Right atrium auricular region (tissue), 2 donors: ENCODE measurements at regions not wholly inside any gene's neighbourhood (a gene's known extent, or its start where the extent isn't known, plus 50 kb on each side); places are given as distances from the start of the nearest gene placed in this dataset.

ENCODE experiments used
- DNase-seq: peaks from one replicate; pipeline ENCODE4 v3.0.0-alpha.2; 2019; ENCODE audit warnings: low spot score
- H3K27ac ChIP-seq, 2 donors: fragments of 200-600 bp; sonication (generic); 1 replicate in 1 of 2; 2 replicates in 1 of 2; pipeline ENCODE4 v1.5.1; 2016 to 2019
- H3K27me3 ChIP-seq, 2 donors: fragments of 200-600 bp; sonication (generic); one replicate each; pipeline versions ENCODE4 v1.5.1 to v1.6.0; 2017 to 2019
- H3K36me3 ChIP-seq: fragments of 200-600 bp; sonication (generic); one replicate; pipeline ENCODE4 v1.5.1; 2016
- H3K4me1 ChIP-seq, 2 donors: fragments of 200-600 bp; sonication (generic); one replicate each; pipeline versions ENCODE4 v1.5.1 to v1.6.0; 2017 to 2019
- H3K4me3 ChIP-seq, 2 donors: fragments of 200-600 bp; sonication (generic); 1 replicate in 1 of 2; 2 replicates in 1 of 2; pipeline ENCODE4 v1.5.1; 2017 to 2019; ENCODE audit warnings: mild to moderate bottlenecking in 1 of 2, moderate library complexity in 1 of 2
- H3K9me3 ChIP-seq, 2 donors: fragments of 200-600 bp; sonication (generic); one replicate each; pipeline ENCODE4 v1.5.1; 2019
- CTCF ChIP-seq, 2 donors: fragments of 200-600 bp; sonication (generic); IDR thresholded peaks; one replicate each; pipeline ENCODE4 v1.5.1; 2019; ENCODE audit warnings: antibody characterized with exemption in 2 of 2

DNA sequence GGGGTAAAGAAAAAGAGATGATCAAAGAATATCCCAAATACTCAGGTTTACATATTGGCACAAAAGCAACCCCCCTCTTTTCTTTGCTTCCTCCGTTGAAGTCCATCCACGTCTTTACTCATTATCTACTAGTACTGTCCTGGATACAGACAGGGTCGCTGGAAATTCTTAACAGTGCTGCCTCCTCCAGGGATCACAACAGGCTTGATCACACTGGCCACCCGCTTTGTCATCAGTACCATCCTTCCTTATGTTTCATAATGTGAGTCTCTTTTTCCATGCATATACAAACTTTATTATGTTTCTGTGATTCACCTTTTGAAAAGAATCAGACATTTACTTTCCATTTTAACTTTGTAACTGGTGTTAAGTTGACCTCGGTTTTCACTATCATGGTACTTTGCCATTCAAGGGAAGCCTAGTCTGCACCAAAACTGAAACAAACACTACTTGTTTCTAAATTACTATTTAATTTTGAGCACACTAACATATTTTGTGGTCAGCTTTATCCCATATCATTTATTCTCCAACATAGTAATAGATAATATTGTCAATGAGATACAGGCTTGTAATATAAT is 387.5 kb upstream of the PPP1R2C start:
- no peak overlapping the region for H3K27ac ChIP-seq
- TF ChIP-seq CTCF (IDR thresholded peaks at IDR 0.05), result no peak
- no peaks in the 10 kb centered on the region for H3K36me3 ChIP-seq
- H3K27me3 ChIP-seq, result no peaks in the 10 kb centered on the region
- no peaks in the 10 kb centered on the region for H3K4me1 ChIP-seq
- H3K4me3 ChIP-seq, result no peak overlapping the region
- no peak for DNase-seq
- peaks cover 0 to 8% of the 10 kb centered on the region in 2 donors for H3K9me3 ChIP-seq

DNA sequence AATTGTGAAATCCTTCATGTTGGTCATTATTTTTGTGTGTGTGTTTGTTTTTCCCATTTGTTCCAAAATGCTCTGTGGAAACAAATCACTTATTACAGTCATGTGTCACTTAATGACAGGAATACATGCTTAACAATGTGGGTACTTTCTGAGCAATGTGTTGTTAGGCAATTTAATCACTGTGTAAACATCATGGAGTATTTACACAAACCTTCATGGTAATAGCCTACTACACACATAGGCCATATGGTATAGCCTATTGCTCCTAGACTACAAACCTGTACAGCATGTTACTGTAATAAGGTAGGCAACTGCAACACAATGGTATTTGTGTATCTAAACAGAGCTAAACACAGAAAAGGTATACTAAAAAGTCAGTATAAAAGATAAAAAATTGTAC is 388.9 kb upstream of the PPP1R2C start:
- H3K9me3 ChIP-seq, result peaks cover 0 to 8% of the 10 kb centered on the region in 2 donors
- no peak for TF ChIP-seq CTCF (IDR thresholded peaks at IDR 0.05)
- H3K4me1 ChIP-seq, result no peaks in the 10 kb centered on the region
- no peaks in the 10 kb centered on the region for H3K27me3 ChIP-seq
- no peak overlapping the region for H3K27ac ChIP-seq
- H3K4me3 ChIP-seq, result no peak overlapping the region
- H3K36me3 ChIP-seq, result no peaks in the 10 kb centered on the region
- DNase-seq, result no peak

DNA sequence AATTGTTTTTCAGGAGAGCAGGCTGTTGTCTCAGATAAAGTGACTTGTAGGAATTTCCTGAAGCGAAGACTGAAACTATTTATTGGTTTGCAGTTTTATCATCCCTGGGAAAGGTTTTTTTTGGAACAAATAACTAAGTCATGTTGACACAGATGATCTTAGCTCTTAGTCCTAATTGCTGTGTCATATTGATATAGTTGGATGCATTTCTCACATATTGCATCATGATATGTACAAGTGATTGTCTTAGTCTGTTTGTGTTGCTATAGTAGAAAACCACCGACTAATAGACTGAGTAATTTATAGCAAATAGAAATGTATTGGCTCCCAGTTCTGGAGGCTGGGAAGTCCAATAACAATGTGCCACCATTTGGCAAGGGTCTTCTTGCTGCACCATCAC is 397.5 kb upstream of the PPP1R2C start:
- H3K27ac ChIP-seq, result no peak overlapping the region
- TF ChIP-seq CTCF (IDR thresholded peaks at IDR 0.05), result no peak

DNA sequence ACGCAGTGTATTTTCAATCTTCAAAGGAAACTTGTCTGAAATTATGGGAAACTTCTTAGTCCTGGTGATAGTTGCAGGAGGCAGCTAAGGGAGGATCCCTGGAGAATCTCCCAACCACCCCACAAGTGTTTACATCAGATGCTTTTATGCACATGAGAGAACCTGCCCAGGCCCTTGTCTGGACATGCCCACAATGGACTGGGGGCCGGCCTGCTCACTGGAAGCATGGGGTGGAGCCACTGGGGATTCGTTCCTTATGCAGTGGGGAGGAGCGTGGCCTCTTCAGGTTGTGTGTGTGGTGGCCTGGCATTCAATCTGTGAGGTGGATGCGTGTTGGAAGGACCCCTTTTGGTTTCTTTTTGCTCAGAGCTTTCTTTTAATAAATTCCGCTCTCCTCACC is 398.7 kb upstream of the PPP1R2C start:
- Histone ChIP-seq H3K36me3 (no peaks in the 10 kb centered on the region), H3K9me3 (no peaks in the 10 kb centered on the region), H3K27ac (no peak overlapping the region), H3K4me1 (no peaks in the 10 kb centered on the region), H3K4me3 (no peak overlapping the region), H3K27me3 (no peaks in the 10 kb centered on the region)
- DNase-seq, result no peak
- no peak for TF ChIP-seq CTCF (IDR thresholded peaks at IDR 0.05)

More for the DNA sequence above, 397.5 kb upstream of the PPP1R2C start:
- no peaks in the 10 kb centered on the region for H3K4me1 ChIP-seq
- no peaks in the 10 kb centered on the region for H3K9me3 ChIP-seq
- H3K27me3 ChIP-seq, result no peaks in the 10 kb centered on the region
- H3K36me3 ChIP-seq, result no peaks in the 10 kb centered on the region
- no peak for DNase-seq
- H3K4me3 ChIP-seq, result no peak overlapping the region

- Histone ChIP-seq H3K4me3 (no peak overlapping the region), H3K4me1 (no peaks in the 10 kb centered on the region), H3K36me3 (no peaks in the 10 kb centered on the region), H3K27ac (no peak overlapping the region), H3K27me3 (no peaks in the 10 kb centered on the region), H3K9me3 (no peaks in the 10 kb centered on the region)
- TF ChIP-seq CTCF (IDR thresholded peaks at IDR 0.05), result no peak
- DNase-seq, result no peak
Observed at GRCh38 chrX:43188296-43188695, 410.3 kb upstream of the PPP1R2C start.

GRCh38 chrX:43211570-43211969 is 433.6 kb upstream of the PPP1R2C start:
- Histone ChIP-seq H3K27me3 (no peaks in the 10 kb centered on the region), H3K9me3 (peaks cover 0 to 22% of the 10 kb centered on the region in 2 donors), H3K4me1 (no peaks in the 10 kb centered on the region), H3K27ac (no peak overlapping the region), H3K4me3 (no peak overlapping the region), H3K36me3 (no peaks in the 10 kb centered on the region)
- no peak for DNase-seq
- no peak for TF ChIP-seq CTCF (IDR thresholded peaks at IDR 0.05)
